GM23338 (cell line): ENCODE measurements at regions not wholly inside any gene's neighbourhood (a gene's known extent, or its start where the extent isn't known, plus 50 kb on each side); places are given as distances from the start of the nearest gene placed in this dataset.
A peak's percentile ranks its signal among the peaks of the same experiment; 100 is the strongest.

Experiments used
- ATAC-seq: fragments of 200-7000 bp; cut with Tn5 transposase; 3 replicates; pipeline ENCODE4 v1.9.1; 2020
- DNase-seq: peaks from one replicate; pipeline ENCODE4 v3.0.0-alpha.2; 2015; ENCODE audit warnings: low spot score
- H2AFZ ChIP-seq: fragments of 200-600 bp; sonication (generic); 2 replicates; pipeline ENCODE4 v1.8.0; 2016; ENCODE audit warnings: antibody characterized with exemption, mild to moderate bottlenecking, moderate library complexity
- H3F3A ChIP-seq: fragments of 200-600 bp; sonication (generic); replicated peaks from 2 replicates; pipeline ENCODE4 v1.8.0; 2017; ENCODE audit warnings: antibody characterized with exemption, mixed run types, low read depth
- H3K27ac ChIP-seq: fragments of 200-600 bp; sonication (generic); 2 replicates; pipeline ENCODE4 v1.6.1; 2016; ENCODE audit warnings: low read depth
- H3K27me3 ChIP-seq: fragments of 200-600 bp; sonication (generic); 2 replicates; pipeline ENCODE4 v1.8.0; 2016; ENCODE audit warnings: mild to moderate bottlenecking, mixed run types, moderate library complexity; ENCODE audit not compliant: insufficient read depth
- H3K36me3 ChIP-seq: fragments of 200-600 bp; sonication (generic); 2 replicates; pipeline ENCODE4 v1.8.0; 2016; ENCODE audit warnings: mild to moderate bottlenecking; ENCODE audit not compliant: insufficient read depth
- H3K4me1 ChIP-seq: fragments of 200-600 bp; sonication (generic); 2 replicates; pipeline ENCODE4 v1.8.0; 2016; ENCODE audit warnings: mild to moderate bottlenecking, moderate library complexity; ENCODE audit not compliant: insufficient read depth
- H3K4me2 ChIP-seq: fragments of 200-600 bp; sonication (generic); 2 replicates; pipeline ENCODE4 v1.7.1; 2017; ENCODE audit warnings: mixed run types
- H3K4me3 ChIP-seq: fragments of 200-600 bp; sonication (generic); 2 replicates; pipeline ENCODE4 v1.6.1; 2016; ENCODE audit warnings: mixed run types
- H3K79me2 ChIP-seq: fragments of 200-600 bp; sonication (generic); replicated peaks from 2 replicates; pipeline ENCODE4 v1.8.0; 2017; ENCODE audit warnings: mild to moderate bottlenecking; ENCODE audit not compliant: insufficient read depth
- H3K9me2 ChIP-seq: fragments of 200-600 bp; sonication (generic); 2 replicates; pipeline ENCODE4 v1.8.0; 2017; ENCODE audit not compliant: insufficient read depth
- H4K20me1 ChIP-seq: fragments of 200-600 bp; sonication (generic); replicated peaks from 2 replicates; pipeline ENCODE4 v1.8.0; 2017; ENCODE audit warnings: mild to moderate bottlenecking; ENCODE audit not compliant: insufficient read depth
- H3K27ac Mint-ChIP-seq: 2 replicates; pipeline ENCODE4 v1.8.0; 2020; ENCODE audit warnings: inconsistent platforms, mild to moderate bottlenecking, moderate library complexity, mixed read lengths
- H3K27me3 Mint-ChIP-seq: 3 replicates; pipeline ENCODE4 v1.8.0; 2022; ENCODE audit warnings: low read depth, mild to moderate bottlenecking, moderate library complexity, mixed read lengths, inconsistent platforms; ENCODE audit not compliant: insufficient read depth, poor library complexity
- H3K36me3 Mint-ChIP-seq: 3 replicates; pipeline ENCODE4 v1.8.0; 2021; ENCODE audit warnings: low read depth, mild to moderate bottlenecking, inconsistent platforms, moderate library complexity, mixed read lengths
- H3K4me1 Mint-ChIP-seq: 3 replicates; pipeline ENCODE4 v1.8.0; 2020; ENCODE audit warnings: mild to moderate bottlenecking, inconsistent platforms, mixed read lengths
- H3K4me3 Mint-ChIP-seq: 3 replicates; pipeline ENCODE4 v1.8.0; 2021; ENCODE audit warnings: moderate library complexity, mild to moderate bottlenecking, inconsistent platforms, mixed read lengths
- H3K9me3 Mint-ChIP-seq: 3 replicates; pipeline ENCODE4 v1.8.0; 2020; ENCODE audit warnings: moderate library complexity, mild to moderate bottlenecking, inconsistent platforms, mixed read lengths
- CTCF ChIP-seq, 2 experiments: fragments of 200-600 bp in 1 of 2; sonication (generic) in 1 of 2; conservative IDR thresholded peaks; 2 replicates each; pipeline versions ENCODE4 v1.5.1 to v1.6.1; 2016 to 2017; ENCODE audit warnings: antibody characterized with exemption in 2 of 2, low read depth in 2 of 2, mild to moderate bottlenecking in 2 of 2, moderate library complexity in 1 of 2
- ETS1 ChIP-seq: IDR thresholded peaks from 2 replicates; pipeline ENCODE4 v1.6.1; 2016; ENCODE audit warnings: antibody characterized with exemption
- EZH2phosphoT487 ChIP-seq: fragments of 200-600 bp; sonication (generic); IDR thresholded peaks from one replicate; pipeline ENCODE4 v1.8.1; 2018; ENCODE audit warnings: antibody characterized with exemption; ENCODE audit not compliant: unreplicated experiment
- JUNB ChIP-seq: IDR thresholded peaks from one replicate; pipeline ENCODE4 v1.6.1; 2016; ENCODE audit warnings: antibody characterized with exemption; ENCODE audit not compliant: unreplicated experiment
- NANOG ChIP-seq: IDR thresholded peaks from 2 replicates; pipeline ENCODE4 v1.6.1; 2016; ENCODE audit warnings: antibody characterized with exemption, borderline replicate concordance
- REST ChIP-seq: IDR thresholded peaks from one replicate; pipeline ENCODE4 v1.6.1; 2018; ENCODE audit warnings: antibody characterized with exemption; ENCODE audit not compliant: unreplicated experiment
- ZNF114 ChIP-seq: fragments of 250-450 bp; sonication (Bioruptor Pico); IDR thresholded peaks from 2 replicates; pipeline ENCODE4 v1.5.0; 2020; ENCODE audit warnings: mild to moderate bottlenecking, moderate library complexity
- ZNF462 ChIP-seq: fragments of 250-450 bp; sonication (Bioruptor Pico); IDR thresholded peaks from 2 replicates; pipeline ENCODE4 v1.5.0; 2020; ENCODE audit warnings: mild to moderate bottlenecking, moderate library complexity

GRCh38 chr9:8096091-8096490, 296.5 kb upstream of the DMAC1 start:
- ATAC-seq (no peak), DNase-seq (no peak)
- Mint-ChIP-seq H3K27ac (no peak overlapping the region), H3K4me1 (peaks cover 4% of the 10 kb centered on the region; the same call in 2 of the 3 replicates), H3K4me3 (no peak overlapping the region), H3K27me3 (no peaks in the 10 kb centered on the region), H3K9me3 (no peaks in the 10 kb centered on the region; the same call in 2 of the 3 replicates), H3K36me3 (no peaks in the 10 kb centered on the region)
- Histone ChIP-seq H4K20me1 (no peaks in the 10 kb centered on the region), H2AFZ (peak overlapping the region; percentile 56; the same call in 1 of the 2 replicates), H3K36me3 (no peaks in the 10 kb centered on the region), H3F3A (no peaks in the 10 kb centered on the region), H3K4me1 (no peaks in the 10 kb centered on the region), H3K4me2 (no peak overlapping the region), H3K27me3 (no peaks in the 10 kb centered on the region), H3K27ac (no peak overlapping the region), H3K9me2 (peaks cover 2% of the 10 kb centered on the region; the same call in 1 of the 2 replicates), H3K79me2 (no peaks in the 10 kb centered on the region), H3K4me3 (no peak overlapping the region)
- no peak for TF ChIP-seq EZH2phosphoT487
- no peak for TF ChIP-seq ETS1
- no peak for TF ChIP-seq ZNF114 (CRISPR knock-in tag)
- TF ChIP-seq ZNF462 (CRISPR knock-in tag): no peak
- no peak for TF ChIP-seq NANOG
- no peak for TF ChIP-seq REST
- TF ChIP-seq JUNB: no peak
- TF ChIP-seq CTCF (conservative IDR thresholded peaks at IDR 0.05; ENCODE audit: low read depth in 2 of 2): no peak
